Upper lobe of right lung (tissue), 1 donor: ENCODE measurements at regions not wholly inside any gene's neighbourhood (a gene's known extent, or its start where the extent isn't known, plus 50 kb on each side); places are given as distances from the start of the nearest gene placed in this dataset.

Experiments used
- ATAC-seq: fragments of 200-7000 bp; cut with Tn5 transposase; one replicate; pipeline ENCODE4 v1.9.1; 2020; ENCODE audit warnings: mild to moderate bottlenecking, moderate library complexity
- DNase-seq: peaks from one replicate; pipeline ENCODE4 v3.0.0-alpha.2; 2020
- H3K27ac ChIP-seq: fragments of 200-600 bp; one replicate; pipeline ENCODE4 v1.8.0; 2022
- H3K27me3 ChIP-seq: fragments of 200-600 bp; one replicate; pipeline ENCODE4 v1.8.0; 2022; ENCODE audit warnings: mild to moderate bottlenecking
- H3K36me3 ChIP-seq: fragments of 200-600 bp; one replicate; pipeline ENCODE4 v1.8.0; 2022
- H3K4me1 ChIP-seq: fragments of 200-600 bp; one replicate; pipeline ENCODE4 v1.8.0; 2022
- H3K4me3 ChIP-seq: fragments of 200-600 bp; one replicate; pipeline ENCODE4 v1.8.0; 2022; ENCODE audit warnings: mild to moderate bottlenecking
- H3K9me3 ChIP-seq: fragments of 200-600 bp; one replicate; pipeline ENCODE4 v1.8.0; 2022
- CTCF ChIP-seq: fragments of 200-600 bp; IDR thresholded peaks from one replicate; pipeline ENCODE4 v1.8.0; 2022; ENCODE audit warnings: antibody characterized with exemption
- intact Hi-C: fragments of 100-400 bp; cut with DNase I; formaldehyde crosslinking; loops from one replicate; pipeline ENCODE4 v1.11.0; 2022
- donor health status: DM: no; HTN: yes; CAD: no; lungs with severe emphysema.

GRCh38 chr11:28887681-28888080 lies 779.5 kb downstream of the METTL15 start:
- no peaks in the 10 kb centered on the region for H3K9me3 ChIP-seq
- no peaks in the 10 kb centered on the region for H3K27me3 ChIP-seq
- no peak for DNase-seq
- intact Hi-C loops = no loop called here
- no peak overlapping the region for H3K4me3 ChIP-seq
- no peak overlapping the region for H3K27ac ChIP-seq
- H3K36me3 ChIP-seq = no peaks in the 10 kb centered on the region
- ATAC-seq = no peak
- no peak for TF ChIP-seq CTCF
- H3K4me1 ChIP-seq = no peaks in the 10 kb centered on the region

- DNase-seq = no peak
- no peaks in the 10 kb centered on the region for H3K27me3 ChIP-seq
- no peak overlapping the region for H3K4me3 ChIP-seq
- intact Hi-C loops = no loop called here
- no peak for TF ChIP-seq CTCF
- no peak for ATAC-seq
- no peaks in the 10 kb centered on the region for H3K4me1 ChIP-seq
- no peaks in the 10 kb centered on the region for H3K9me3 ChIP-seq
- no peak overlapping the region for H3K27ac ChIP-seq
- H3K36me3 ChIP-seq = no peaks in the 10 kb centered on the region
Observed at GRCh38 chr11:28879869-28880268, 771.7 kb downstream of the METTL15 start.

GRCh38 chr11:28878025-28878424 lies 769.8 kb downstream of the METTL15 start:
- TF ChIP-seq CTCF = no peak
- DNase-seq (no peak), ATAC-seq (no peak)
- Histone ChIP-seq H3K9me3 (no peaks in the 10 kb centered on the region), H3K4me1 (no peaks in the 10 kb centered on the region), H3K4me3 (no peak overlapping the region), H3K27me3 (no peaks in the 10 kb centered on the region), H3K27ac (no peak overlapping the region), H3K36me3 (no peaks in the 10 kb centered on the region)
- intact Hi-C loops = no loop called here

DNA sequence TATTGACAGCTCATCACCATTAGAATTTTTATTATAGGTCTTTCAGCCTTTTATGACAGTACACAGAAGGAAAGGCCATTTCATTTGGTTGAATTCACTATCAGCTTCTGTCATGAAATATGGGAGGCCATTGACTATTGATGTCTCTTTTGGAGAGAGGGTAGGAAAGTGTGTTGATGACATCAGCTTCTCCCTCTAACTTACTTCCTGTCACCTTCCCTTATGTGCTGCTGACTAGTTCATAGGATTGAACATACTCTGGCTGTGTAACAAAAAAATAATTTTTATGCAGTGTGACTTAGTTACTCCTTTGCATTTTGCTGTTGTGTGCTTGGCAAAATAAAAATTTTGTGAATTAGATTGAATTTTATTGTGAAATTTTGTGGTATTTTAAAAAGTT lies 769.2 kb downstream of the METTL15 start:
- H3K9me3 ChIP-seq = no peaks in the 10 kb centered on the region
- H3K36me3 ChIP-seq = no peaks in the 10 kb centered on the region
- no peak for TF ChIP-seq CTCF
- H3K27me3 ChIP-seq = no peaks in the 10 kb centered on the region
- ATAC-seq = no peak
- DNase-seq = no peak
- H3K27ac ChIP-seq = no peak overlapping the region
- no peaks in the 10 kb centered on the region for H3K4me1 ChIP-seq
- H3K4me3 ChIP-seq = no peak overlapping the region
- intact Hi-C loops = no loop called here

DNA sequence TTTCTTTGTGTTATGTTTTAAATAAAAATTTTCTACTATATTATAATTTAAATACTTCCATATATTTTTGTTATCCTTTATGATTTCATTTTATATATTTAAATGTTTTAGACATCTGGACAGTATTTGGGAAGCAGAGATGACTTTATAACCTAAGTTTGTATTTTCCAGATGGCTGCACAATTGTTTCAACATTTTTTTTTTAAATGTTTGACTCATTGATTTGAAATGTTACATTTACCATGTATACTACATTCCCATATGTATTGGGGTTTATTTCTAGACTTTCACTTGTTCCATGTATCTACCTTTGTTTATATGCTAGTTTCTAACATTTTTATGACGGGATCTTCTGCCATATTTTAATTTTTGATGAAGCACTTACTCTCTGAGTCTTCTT lies 766.5 kb downstream of the METTL15 start:
- no peak for TF ChIP-seq CTCF
- DNase-seq (no peak), ATAC-seq (no peak)
- H3K27me3 ChIP-seq = no peaks in the 10 kb centered on the region
- no peaks in the 10 kb centered on the region for H3K9me3 ChIP-seq
- no peak overlapping the region for H3K4me3 ChIP-seq
- H3K4me1 ChIP-seq = no peaks in the 10 kb centered on the region
- H3K27ac ChIP-seq = no peak overlapping the region
- no peaks in the 10 kb centered on the region for H3K36me3 ChIP-seq
- intact Hi-C loops = no loop called here

- no peaks in the 10 kb centered on the region for H3K4me1 ChIP-seq
- H3K27ac ChIP-seq = no peak overlapping the region
- no peaks in the 10 kb centered on the region for H3K27me3 ChIP-seq
- no peaks in the 10 kb centered on the region for H3K36me3 ChIP-seq
- DNase-seq (no peak), ATAC-seq (no peak)
- H3K4me3 ChIP-seq = no peak overlapping the region
- no peak for TF ChIP-seq CTCF
- intact Hi-C loops = no loop called here
- H3K9me3 ChIP-seq = no peaks in the 10 kb centered on the region
Observed at GRCh38 chr11:28871090-28871489, 762.9 kb downstream of the METTL15 start.
